DND-41 (cell line): ENCODE measurements at regions not wholly inside any gene's neighbourhood (a gene's known extent, or its start where the extent isn't known, plus 50 kb on each side); places are given as distances from the start of the nearest gene placed in this dataset.

Experiments
- ATAC-seq: fragments of 200-7000 bp; cut with Tn5 transposase; 3 replicates; pipeline ENCODE4 v1.9.1; 2021; ENCODE audit warnings: low read depth; ENCODE audit not compliant: insufficient read depth
- DNase-seq: peaks from one replicate; pipeline ENCODE4 v3.0.0-alpha.2; 2020
- H2AFZ ChIP-seq: 2 replicates; pipeline ENCODE4 v1.6.0; 2012; ENCODE audit warnings: low read depth, low read length
- H3K27ac ChIP-seq: 2 replicates; pipeline ENCODE4 v1.5.1; 2012; ENCODE audit warnings: low read length, inconsistent platforms
- H3K27me3 ChIP-seq: fragments of 200-600 bp; sonication (generic); 2 replicates; pipeline ENCODE4 v1.6.0; 2012; ENCODE audit warnings: low read length, mild to moderate bottlenecking, inconsistent platforms; ENCODE audit not compliant: insufficient read depth, poor library complexity
- H3K36me3 ChIP-seq: 2 replicates; pipeline ENCODE4 v1.5.1; 2012; ENCODE audit warnings: low read length, inconsistent platforms; ENCODE audit not compliant: insufficient read depth
- H3K4me1 ChIP-seq: 2 replicates; pipeline ENCODE4 v1.5.1; 2012; ENCODE audit warnings: mild to moderate bottlenecking, low read length; ENCODE audit not compliant: insufficient read depth
- H3K4me2 ChIP-seq: 2 replicates; pipeline ENCODE4 v1.6.0; 2012; ENCODE audit warnings: mild to moderate bottlenecking, moderate library complexity, low read length, inconsistent platforms; ENCODE audit not compliant: insufficient read depth
- H3K4me3 ChIP-seq, 2 experiments: fragments of 200-600 bp in 1 of 2; shearing (Covaris generic) in 1 of 2; 2 replicates each; pipeline ENCODE4 v1.5.1; 2012 to 2016; ENCODE audit warnings: inconsistent platforms in 2 of 2, low read length in 2 of 2, mild to moderate bottlenecking in 2 of 2, low read depth in 1 of 2, moderate library complexity in 1 of 2
- H3K79me2 ChIP-seq: 2 replicates; pipeline ENCODE4 v1.6.0; 2012; ENCODE audit warnings: low read length, inconsistent platforms; ENCODE audit not compliant: insufficient read depth
- H3K9ac ChIP-seq: 2 replicates; pipeline ENCODE4 v1.6.0; 2012; ENCODE audit warnings: low read depth, mild to moderate bottlenecking, inconsistent platforms, low read length, moderate library complexity
- H3K9me3 ChIP-seq: 2 replicates; pipeline ENCODE4 v1.5.1; 2012; ENCODE audit warnings: low read length, moderate library complexity, mild to moderate bottlenecking, inconsistent platforms; ENCODE audit not compliant: insufficient read depth, severe bottlenecking
- H4K20me1 ChIP-seq: 2 replicates; pipeline ENCODE4 v1.6.0; 2012; ENCODE audit warnings: low read length; ENCODE audit not compliant: insufficient read depth
- CTCF ChIP-seq: IDR thresholded peaks from 2 replicates; pipeline ENCODE4 v1.5.1; 2012; ENCODE audit warnings: borderline replicate concordance, low read length, moderate library complexity, mild to moderate bottlenecking; ENCODE audit not compliant: poor library complexity, severe bottlenecking; ENCODE audit errors: extremely low read depth
- EZH2 ChIP-seq: IDR thresholded peaks from 3 replicates; pipeline ENCODE4 v1.6.1; 2012; ENCODE audit warnings: borderline replicate concordance, low read depth, mild to moderate bottlenecking, moderate library complexity, low read length, inconsistent platforms; ENCODE audit not compliant: severe bottlenecking

GRCh38 chr12:67795236-67795635 is 146.7 kb downstream of the DYRK2 start:
- H3K4me3 ChIP-seq: no peak overlapping the region
- peaks cover 6% of the 10 kb centered on the region; the same call in 1 of the 2 replicates for H3K4me1 ChIP-seq
- no peak for TF ChIP-seq EZH2
- TF ChIP-seq CTCF: no peak
- DNase-seq (no peak), ATAC-seq (no peak)
- no peak overlapping the region for H2AFZ ChIP-seq
- H3K9ac ChIP-seq: no peak overlapping the region
- H3K4me2 ChIP-seq: no peak overlapping the region
- no peaks in the 10 kb centered on the region for H3K36me3 ChIP-seq
- no peaks in the 10 kb centered on the region for H4K20me1 ChIP-seq
- no peaks in the 10 kb centered on the region for H3K27me3 ChIP-seq
- H3K79me2 ChIP-seq: no peaks in the 10 kb centered on the region
- H3K9me3 ChIP-seq: no peaks in the 10 kb centered on the region
- H3K27ac ChIP-seq: no peak overlapping the region

GRCh38 chr12:67797185-67797741 is 148.7 kb downstream of the DYRK2 start:
- no peaks in the 10 kb centered on the region for H3K27me3 ChIP-seq
- TF ChIP-seq EZH2 (no peak), CTCF (no peak)
- no peak overlapping the region for H3K27ac ChIP-seq
- ATAC-seq: no peak
- no peak overlapping the region for H3K4me2 ChIP-seq
- no peak overlapping the region for H3K4me3 ChIP-seq
- peaks cover 6% of the 10 kb centered on the region; the same call in 1 of the 2 replicates for H3K4me1 ChIP-seq
- H3K9me3 ChIP-seq: no peaks in the 10 kb centered on the region
- no peaks in the 10 kb centered on the region for H3K36me3 ChIP-seq
- no peak for DNase-seq
- no peak overlapping the region for H2AFZ ChIP-seq
- no peaks in the 10 kb centered on the region for H4K20me1 ChIP-seq
- no peak overlapping the region for H3K9ac ChIP-seq
- H3K79me2 ChIP-seq: no peaks in the 10 kb centered on the region

GRCh38 chr12:67797753-67798152 is 149.2 kb downstream of the DYRK2 start:
- DNase-seq (no peak), ATAC-seq (no peak)
- no peaks in the 10 kb centered on the region for H3K9me3 ChIP-seq
- H4K20me1 ChIP-seq: no peaks in the 10 kb centered on the region
- no peak overlapping the region for H2AFZ ChIP-seq
- H3K27me3 ChIP-seq: no peaks in the 10 kb centered on the region
- no peak overlapping the region for H3K27ac ChIP-seq
- no peaks in the 10 kb centered on the region for H3K36me3 ChIP-seq
- H3K9ac ChIP-seq: no peak overlapping the region
- no peak overlapping the region for H3K4me2 ChIP-seq
- TF ChIP-seq CTCF (no peak), EZH2 (no peak)
- H3K79me2 ChIP-seq: no peaks in the 10 kb centered on the region
- no peak overlapping the region for H3K4me3 ChIP-seq
- H3K4me1 ChIP-seq: peaks cover 10% of the 10 kb centered on the region

- Histone ChIP-seq H3K9me3 (no peaks in the 10 kb centered on the region), H3K4me3 (no peak overlapping the region), H3K27me3 (no peaks in the 10 kb centered on the region), H3K4me2 (no peak overlapping the region), H3K27ac (no peak overlapping the region), H3K9ac (no peak overlapping the region), H2AFZ (no peak overlapping the region), H3K36me3 (no peaks in the 10 kb centered on the region), H4K20me1 (no peaks in the 10 kb centered on the region), H3K4me1 (peaks cover 20% of the 10 kb centered on the region), H3K79me2 (no peaks in the 10 kb centered on the region)
- DNase-seq (no peak), ATAC-seq (no peak)
- TF ChIP-seq EZH2: no peak
- TF ChIP-seq CTCF: no peak
These were observed 150.2 kb downstream of the DYRK2 start for GRCh38 chr12:67798768-67799167.
